Gastrocnemius medialis (tissue), 4 donors: ENCODE measurements at regions not wholly inside any gene's neighbourhood (a gene's known extent, or its start where the extent isn't known, plus 50 kb on each side); places are given as distances from the start of the nearest gene placed in this dataset.

ENCODE experiments used
- CTCF ChIP-seq, 5 experiments: fragments of 450-650 bp in 3 of 5; fragments of 200-600 bp in 2 of 5; sonication (generic) in 2 of 5; IDR thresholded peaks in 4 of 5; conservative IDR thresholded peaks in 1 of 5; 1 replicate in 4 of 5; 2 replicates in 1 of 5; pipeline ENCODE4 v1.5.1; 2016 to 2019; ENCODE audit warnings: antibody characterized with exemption in 5 of 5, mild to moderate bottlenecking in 3 of 5, moderate library complexity in 3 of 5
- POLR2A ChIP-seq, 2 donors: fragments of 450-650 bp; IDR thresholded peaks; one replicate each; pipeline ENCODE4 v1.6.1; 2017; ENCODE audit warnings: antibody characterized with exemption in 2 of 2, mild to moderate bottlenecking in 2 of 2, moderate library complexity in 2 of 2

GRCh38 chr10:60687679-60688078 is 90.6 kb upstream of the CDK1 start:
- TF ChIP-seq CTCF (IDR thresholded peaks at IDR 0.05 in 4 of 5, conservative IDR thresholded peaks at IDR 0.05 in 1 of 5) (no peak), POLR2A (IDR thresholded peaks at IDR 0.05) (no peak)
